ENCODE measurements at regions not wholly inside any gene's neighbourhood (a gene's known extent, or its start where the extent isn't known, plus 50 kb on each side); places are given as distances from the start of the nearest gene placed in this dataset.

DNA sequence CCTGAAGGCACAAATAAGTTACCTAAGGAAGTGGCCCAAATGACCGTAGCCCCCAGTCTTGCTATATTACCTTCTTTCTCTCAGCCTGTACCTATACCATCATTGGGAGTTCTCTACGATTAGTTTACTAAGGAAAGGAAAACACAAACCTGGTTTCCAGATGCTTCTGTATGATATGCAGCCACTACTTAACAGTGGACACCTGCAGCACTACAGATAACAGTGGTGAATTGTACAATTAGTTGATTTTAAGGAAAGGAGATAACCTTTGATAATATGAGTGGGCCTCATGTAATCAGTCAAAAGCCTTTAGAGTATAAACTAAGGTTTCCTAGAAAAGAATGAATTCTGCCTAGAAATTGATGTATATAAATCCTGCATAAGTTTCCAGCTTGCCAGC lies 1157.4 kb downstream of the KCNT2 start:
- H3K4me3 ChIP-seq (ENCODE audit: low read depth, low read length) = no peak overlapping the region
- TF ChIP-seq, protein P1, sequence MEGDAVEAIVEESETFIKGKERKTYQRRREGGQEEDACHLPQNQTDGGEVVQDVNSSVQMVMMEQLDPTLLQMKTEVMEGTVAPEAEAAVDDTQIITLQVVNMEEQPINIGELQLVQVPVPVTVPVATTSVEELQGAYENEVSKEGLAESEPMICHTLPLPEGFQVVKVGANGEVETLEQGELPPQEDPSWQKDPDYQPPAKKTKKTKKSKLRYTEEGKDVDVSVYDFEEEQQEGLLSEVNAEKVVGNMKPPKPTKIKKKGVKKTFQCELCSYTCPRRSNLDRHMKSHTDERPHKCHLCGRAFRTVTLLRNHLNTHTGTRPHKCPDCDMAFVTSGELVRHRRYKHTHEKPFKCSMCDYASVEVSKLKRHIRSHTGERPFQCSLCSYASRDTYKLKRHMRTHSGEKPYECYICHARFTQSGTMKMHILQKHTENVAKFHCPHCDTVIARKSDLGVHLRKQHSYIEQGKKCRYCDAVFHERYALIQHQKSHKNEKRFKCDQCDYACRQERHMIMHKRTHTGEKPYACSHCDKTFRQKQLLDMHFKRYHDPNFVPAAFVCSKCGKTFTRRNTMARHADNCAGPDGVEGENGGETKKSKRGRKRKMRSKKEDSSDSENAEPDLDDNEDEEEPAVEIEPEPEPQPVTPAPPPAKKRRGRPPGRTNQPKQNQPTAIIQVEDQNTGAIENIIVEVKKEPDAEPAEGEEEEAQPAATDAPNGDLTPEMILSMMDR (IDR thresholded peaks at IDR 0.05; ENCODE audit: insufficient read depth, low read depth, low read length, missing control alignments) = no peak
- no peak for DNase-seq (ENCODE audit: low read depth)

DNA sequence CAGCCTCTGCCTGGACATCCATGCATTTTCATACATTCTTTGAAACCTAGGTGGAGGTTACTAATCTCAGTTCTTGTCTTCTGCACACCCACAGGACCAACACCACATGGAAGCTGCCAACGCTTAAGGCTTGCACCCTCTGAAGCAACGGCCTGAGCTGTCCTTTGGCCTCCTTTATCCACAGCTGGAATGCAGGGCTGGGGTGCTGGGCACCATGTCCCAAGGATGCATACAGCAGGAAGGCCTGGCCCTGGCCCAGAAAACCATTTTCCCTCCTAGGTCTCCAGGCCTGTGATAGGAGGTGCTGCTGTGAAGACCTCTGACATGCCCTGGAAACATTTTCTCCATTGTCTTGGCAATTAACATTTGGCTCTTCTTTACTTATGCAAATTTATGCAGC lies 1168.6 kb downstream of the KCNT2 start:
- no peak for DNase-seq (ENCODE audit: low read depth)
- no peak overlapping the region for H3K4me3 ChIP-seq (ENCODE audit: low read depth, low read length)
- TF ChIP-seq, protein P1 (IDR thresholded peaks at IDR 0.05; ENCODE audit: insufficient read depth, low read depth, low read length, missing control alignments) = no peak

DNA sequence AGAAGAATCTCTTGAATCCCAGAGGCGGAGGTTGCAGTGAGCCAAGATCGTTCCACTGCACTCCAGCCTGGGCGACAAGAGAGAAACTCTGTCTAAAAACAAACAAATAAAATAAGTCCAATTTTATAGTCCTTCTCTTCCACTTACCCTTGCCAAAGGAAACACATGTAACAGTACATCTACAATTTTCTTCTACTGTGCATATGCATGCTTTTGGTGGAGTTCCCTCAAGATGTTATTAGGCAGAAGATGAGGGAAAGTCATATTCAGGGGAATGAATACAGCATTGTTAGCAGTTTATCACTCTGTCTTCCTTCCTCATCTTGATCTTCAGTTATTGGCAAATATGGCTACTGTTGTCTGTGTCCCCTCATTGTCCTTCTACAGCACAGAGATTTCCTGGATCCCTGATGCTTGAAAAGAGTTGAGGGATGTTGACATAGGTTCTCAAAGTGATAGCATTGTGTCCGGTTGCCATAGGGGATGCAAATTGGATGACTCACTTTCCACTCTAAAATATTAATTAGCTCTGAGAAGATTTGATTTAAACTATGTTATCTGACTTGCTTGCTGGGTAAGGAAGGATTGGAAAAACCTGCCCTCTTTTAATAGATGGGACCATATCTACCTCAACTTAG lies 1173.6 kb downstream of the KCNT2 start:
- no peak overlapping the region for H3K4me3 ChIP-seq (ENCODE audit: low read depth, low read length)
- no peak for DNase-seq (ENCODE audit: low read depth)
- TF ChIP-seq, protein P1 (IDR thresholded peaks at IDR 0.05; ENCODE audit: insufficient read depth, low read depth, low read length, missing control alignments) = no peak

DNA sequence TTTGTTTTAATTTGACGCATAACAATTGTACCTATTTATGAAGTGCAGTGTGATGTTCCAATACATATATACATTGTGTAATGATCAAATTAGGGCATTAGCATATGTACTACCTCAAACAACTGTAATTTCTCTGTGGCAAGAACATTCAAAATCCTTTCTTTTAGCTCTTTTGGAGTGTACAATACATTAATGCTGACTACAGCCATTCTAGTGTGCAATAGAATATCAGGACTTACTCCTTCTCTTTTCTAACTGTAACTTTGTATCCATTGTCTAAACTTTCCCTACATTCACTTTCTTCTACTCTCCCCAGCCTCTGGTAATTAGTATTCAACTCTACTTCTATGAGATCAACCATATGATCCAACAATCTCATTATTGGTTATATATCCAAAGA lies 1177.4 kb downstream of the KCNT2 start:
- no peak for DNase-seq (ENCODE audit: low read depth)
- TF ChIP-seq, protein P1 (IDR thresholded peaks at IDR 0.05; ENCODE audit: insufficient read depth, low read depth, low read length, missing control alignments) = no peak
- no peak overlapping the region for H3K4me3 ChIP-seq (ENCODE audit: low read depth, low read length)

DNA sequence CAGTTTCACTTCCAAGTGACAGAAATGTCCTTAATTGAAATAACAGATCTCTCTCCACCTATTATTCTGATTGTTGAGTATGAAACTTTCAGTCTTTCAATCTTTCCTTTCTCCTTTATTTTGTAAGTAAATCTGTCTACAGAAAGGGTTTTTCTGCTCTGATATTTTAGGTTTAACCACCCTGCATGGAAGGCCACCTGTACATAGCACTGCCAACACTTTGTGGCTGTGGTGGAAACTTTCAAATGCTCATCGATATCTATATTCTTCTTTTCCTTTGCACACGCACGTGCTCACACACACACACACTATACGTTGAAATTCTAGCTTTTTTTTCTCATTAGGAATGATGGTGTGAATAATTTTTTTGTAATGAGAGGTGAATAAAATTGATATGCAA lies 1179.3 kb downstream of the KCNT2 start:
- DNase-seq (ENCODE audit: low read depth) = no peak
- TF ChIP-seq, protein P1 (IDR thresholded peaks at IDR 0.05; ENCODE audit: insufficient read depth, low read depth, low read length, missing control alignments) = no peak

DNA sequence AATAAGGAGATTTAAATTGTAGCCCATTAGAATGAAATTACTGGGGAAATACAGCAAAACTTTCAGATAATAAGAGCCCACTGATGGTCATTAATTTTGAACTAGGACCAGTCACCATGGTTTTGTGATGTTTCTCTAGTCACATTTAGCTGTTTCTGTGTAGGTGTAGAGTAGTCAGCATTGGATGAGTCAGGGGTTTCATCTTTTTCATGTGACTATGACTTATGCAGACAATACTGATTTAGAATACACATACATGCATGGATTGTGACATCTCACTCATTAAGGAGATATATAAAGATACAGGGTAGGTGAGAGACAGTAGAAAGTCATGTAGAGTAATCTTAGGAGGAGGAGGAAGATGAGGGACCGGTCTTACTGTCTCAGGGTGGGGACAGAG lies 1192.7 kb downstream of the KCNT2 start:
- no peak for DNase-seq (ENCODE audit: low read depth)
- TF ChIP-seq, protein P1 (IDR thresholded peaks at IDR 0.05; ENCODE audit: insufficient read depth, low read depth, low read length, missing control alignments) = no peak
- no peak overlapping the region for H3K4me3 ChIP-seq (ENCODE audit: low read depth, low read length)

More for the DNA sequence above, 1179.3 kb downstream of the KCNT2 start:
- H3K4me3 ChIP-seq (ENCODE audit: low read depth, low read length) = no peak overlapping the region

DNA sequence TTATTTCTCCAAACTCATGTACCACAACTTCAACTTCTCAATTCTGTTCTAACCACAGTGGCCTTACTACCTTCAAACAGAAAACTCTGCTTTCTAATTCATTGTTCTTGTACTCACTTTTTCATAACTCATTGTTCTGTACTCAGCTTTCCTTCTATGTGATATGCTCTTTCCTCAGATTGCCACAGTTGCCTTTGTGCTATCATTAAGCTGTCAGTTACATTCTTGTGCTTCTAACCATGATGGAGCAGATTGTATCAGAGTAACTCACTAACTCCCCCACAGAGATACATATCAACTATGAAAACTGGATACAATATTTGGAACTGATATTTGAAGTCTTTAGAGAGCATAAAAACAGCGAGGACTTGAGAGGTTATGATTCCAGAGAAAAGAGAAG lies 1213.7 kb downstream of the KCNT2 start:
- H3K4me3 ChIP-seq (ENCODE audit: low read depth, low read length) = no peak overlapping the region
- TF ChIP-seq, protein P1 (IDR thresholded peaks at IDR 0.05; ENCODE audit: insufficient read depth, low read depth, low read length, missing control alignments) = no peak
- DNase-seq (ENCODE audit: low read depth) = no peak
